ENCODE measurements at regions not wholly inside any gene's neighbourhood (a gene's known extent, or its start where the extent isn't known, plus 50 kb on each side); places are given as distances from the start of the nearest gene placed in this dataset.

GRCh38 chr9:130782886-130783530 lies 52.0 kb upstream of the ABL1 start:
- DNase-seq: no peak

DNA sequence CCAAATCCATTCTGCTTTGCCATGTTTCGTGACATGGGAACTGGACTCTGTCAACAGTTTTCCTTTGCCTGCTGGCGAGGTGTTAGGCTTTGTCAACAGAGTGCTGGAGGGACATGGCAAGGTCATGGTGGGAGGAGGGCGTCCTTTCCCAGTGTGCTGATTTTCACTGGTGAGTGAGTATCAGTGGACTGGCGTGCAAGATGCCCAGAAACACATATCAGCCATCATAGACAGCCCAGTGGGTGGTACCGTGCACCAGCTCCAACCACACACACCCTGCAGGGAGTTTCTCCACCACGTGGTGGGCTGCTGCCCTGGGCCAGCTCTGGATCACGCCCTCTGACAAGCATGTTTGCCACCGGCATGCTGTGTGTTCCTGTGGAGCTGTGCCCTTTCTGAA lies 50.0 kb upstream of the ABL1 start:
- DNase-seq: no peak

Measured in DMS53 (cell line).